ENCODE measurements at regions not wholly inside any gene's neighbourhood (a gene's known extent, or its start where the extent isn't known, plus 50 kb on each side); places are given as distances from the start of the nearest gene placed in this dataset.

- TF ChIP-seq CTCF (IDR thresholded peaks at IDR 0.05; ENCODE audit: low read depth, low read length): no peak
- no peak for TF ChIP-seq POLR2A (IDR thresholded peaks at IDR 0.05; ENCODE audit: extremely low read depth, insufficient read length)
- TF ChIP-seq MYC (IDR thresholded peaks at IDR 0.05; ENCODE audit: low read depth, low read length): no peak
Observed at GRCh38 chr4:20591571-20591970, 108.7 kb upstream of the PACRGL start.
